Fibroblast of lung (primary cell): ENCODE measurements at regions not wholly inside any gene's neighbourhood (a gene's known extent, or its start where the extent isn't known, plus 50 kb on each side); places are given as distances from the start of the nearest gene placed in this dataset.

ENCODE experiments used
- DNase-seq, 2 donors: peaks; one replicate each; pipeline versions ENCODE4 v3.0.0 to v3.0.0-alpha.2; 2010; ENCODE audit warnings: low read depth in 2 of 2
- H2AFZ ChIP-seq: 2 replicates; pipeline ENCODE4 v1.5.1; 2012; ENCODE audit warnings: low read length, control low read depth, inconsistent platforms
- H3K27ac ChIP-seq: 2 replicates; pipeline ENCODE4 v1.5.1; 2011; ENCODE audit warnings: low read length, control low read depth; ENCODE audit not compliant: insufficient read depth
- H3K27me3 ChIP-seq: 2 replicates; pipeline ENCODE4 v1.5.1; 2011; ENCODE audit warnings: mild to moderate bottlenecking, low read length; ENCODE audit not compliant: control insufficient read depth, insufficient read depth
- H3K36me3 ChIP-seq: 2 replicates; pipeline ENCODE4 v1.5.1; 2011; ENCODE audit warnings: low read length; ENCODE audit not compliant: control insufficient read depth, insufficient read depth
- H3K4me1 ChIP-seq: 2 replicates; pipeline ENCODE4 v1.5.1; 2011; ENCODE audit warnings: low read length; ENCODE audit not compliant: control insufficient read depth, insufficient read depth; ENCODE audit errors: extremely low read depth
- H3K4me2 ChIP-seq: 2 replicates; pipeline ENCODE4 v1.5.1; 2011; ENCODE audit warnings: low read length, control low read depth; ENCODE audit not compliant: insufficient read depth; ENCODE audit errors: extremely low read depth
- H3K4me3 ChIP-seq, 4 experiments: fragments of 200-600 bp in 1 of 4; sonication (generic) in 1 of 4; replicated peaks in 1 of 4; 2 replicates each; pipeline ENCODE4 v1.5.1; 2011 to 2016; ENCODE audit warnings: low read length in 4 of 4, low read depth in 3 of 4, mild to moderate bottlenecking in 3 of 4, control low read depth in 2 of 4, inconsistent platforms in 1 of 4, mixed read lengths in 1 of 4; ENCODE audit not compliant: insufficient read depth in 1 of 4; ENCODE audit errors: control extremely low read depth in 1 of 4
- H3K79me2 ChIP-seq: 2 replicates; pipeline ENCODE4 v1.5.1; 2012; ENCODE audit warnings: mild to moderate bottlenecking, low read length, inconsistent platforms; ENCODE audit not compliant: control insufficient read depth, insufficient read depth
- H3K9ac ChIP-seq: 2 replicates; pipeline ENCODE4 v1.5.1; 2011; ENCODE audit warnings: mild to moderate bottlenecking, low read length, control low read depth; ENCODE audit not compliant: insufficient read depth
- H3K9me3 ChIP-seq: 2 replicates; pipeline ENCODE4 v1.5.1; 2012; ENCODE audit warnings: low read depth, low read length; ENCODE audit not compliant: control insufficient read depth, insufficient read depth
- H4K20me1 ChIP-seq: 2 replicates; pipeline ENCODE4 v1.5.1; 2011; ENCODE audit warnings: low read length; ENCODE audit not compliant: control insufficient read depth, insufficient read depth; ENCODE audit errors: extremely low read depth
- CTCF ChIP-seq, 2 donors: IDR thresholded peaks in 1 of 2; conservative IDR thresholded peaks in 1 of 2; 1 replicate in 1 of 2; 2 replicates in 1 of 2; pipeline ENCODE4 v1.5.1; 2011 to 2012; ENCODE audit warnings: low read length in 2 of 2, control low read depth in 1 of 2, inconsistent platforms in 1 of 2, low read depth in 1 of 2, mild to moderate bottlenecking in 1 of 2
- EZH2 ChIP-seq: IDR thresholded peaks from 2 replicates; pipeline ENCODE4 v1.5.1; 2012; ENCODE audit warnings: low read length, control low read depth, mild to moderate bottlenecking; ENCODE audit errors: missing control alignments

GRCh38 chr3:154776549-154777225 is 303.4 kb upstream of the MME start:
- Histone ChIP-seq H4K20me1 (no peaks in the 10 kb centered on the region), H3K9me3 (no peaks in the 10 kb centered on the region), H3K36me3 (no peaks in the 10 kb centered on the region), H3K9ac (no peak overlapping the region), H3K4me2 (no peak overlapping the region), H2AFZ (no peak overlapping the region), H3K27ac (no peak overlapping the region), H3K4me3 (no peak overlapping the region), H3K4me1 (no peaks in the 10 kb centered on the region), H3K79me2 (no peaks in the 10 kb centered on the region), H3K27me3 (no peaks in the 10 kb centered on the region)
- TF ChIP-seq EZH2 = no peak
- no peak for TF ChIP-seq CTCF (conservative IDR thresholded peaks at IDR 0.05 in 1 of 2, IDR thresholded peaks at IDR 0.05 in 1 of 2; ENCODE audit: low read depth in 1 of 2, low read length in 2 of 2)
- no peak for DNase-seq

- Histone ChIP-seq H3K27ac (no peak overlapping the region), H3K79me2 (no peaks in the 10 kb centered on the region), H3K36me3 (no peaks in the 10 kb centered on the region), H3K4me3 (no peak overlapping the region), H4K20me1 (no peaks in the 10 kb centered on the region), H3K9ac (no peak overlapping the region), H3K27me3 (no peaks in the 10 kb centered on the region), H3K4me2 (no peak overlapping the region), H3K4me1 (no peaks in the 10 kb centered on the region), H3K9me3 (no peaks in the 10 kb centered on the region), H2AFZ (no peak overlapping the region)
- DNase-seq = no peak
- TF ChIP-seq CTCF (conservative IDR thresholded peaks at IDR 0.05 in 1 of 2, IDR thresholded peaks at IDR 0.05 in 1 of 2; ENCODE audit: low read depth in 1 of 2, low read length in 2 of 2) = no peak
- no peak for TF ChIP-seq EZH2
Measured at GRCh38 chr3:154775821-154776548, 304.1 kb upstream of the MME start.

GRCh38 chr3:154766765-154767503 is 313.2 kb upstream of the MME start:
- DNase-seq = no peak
- Histone ChIP-seq H4K20me1 (no peaks in the 10 kb centered on the region), H3K9me3 (no peaks in the 10 kb centered on the region), H2AFZ (no peak overlapping the region), H3K4me1 (no peaks in the 10 kb centered on the region), H3K36me3 (no peaks in the 10 kb centered on the region), H3K27ac (no peak overlapping the region), H3K79me2 (no peaks in the 10 kb centered on the region), H3K4me3 (no peak overlapping the region), H3K4me2 (no peak overlapping the region), H3K27me3 (no peaks in the 10 kb centered on the region), H3K9ac (no peak overlapping the region)
- no peak for TF ChIP-seq CTCF (conservative IDR thresholded peaks at IDR 0.05 in 1 of 2, IDR thresholded peaks at IDR 0.05 in 1 of 2; ENCODE audit: low read depth in 1 of 2, low read length in 2 of 2)
- TF ChIP-seq EZH2 = no peak
